Parathyroid adenoma (tissue), 2 donors: ENCODE measurements at regions not wholly inside any gene's neighbourhood (a gene's known extent, or its start where the extent isn't known, plus 50 kb on each side); places are given as distances from the start of the nearest gene placed in this dataset.

Source experiments
- H2AFZ ChIP-seq: fragments of 300-600 bp; sonication (generic); one replicate; pipeline ENCODE4 v1.7.0; 2017; ENCODE audit warnings: antibody characterized with exemption, mild to moderate bottlenecking
- H3K27ac ChIP-seq: fragments of 300-600 bp; sonication (generic); one replicate; pipeline ENCODE4 v1.7.0; 2017
- H3K27me3 ChIP-seq: fragments of 300-600 bp; sonication (generic); one replicate; pipeline ENCODE4 v1.7.0; 2017; ENCODE audit warnings: low read length; ENCODE audit not compliant: control insufficient read depth, insufficient read depth
- H3K36me3 ChIP-seq: fragments of 300-600 bp; sonication (generic); one replicate; pipeline ENCODE4 v1.7.0; 2017; ENCODE audit warnings: low read length; ENCODE audit not compliant: control insufficient read depth, insufficient read depth
- H3K4me1 ChIP-seq: fragments of 300-600 bp; sonication (generic); one replicate; pipeline ENCODE4 v1.7.0; 2017; ENCODE audit warnings: control low read depth
- H3K4me2 ChIP-seq: fragments of 300-600 bp; sonication (generic); one replicate; pipeline ENCODE4 v1.7.0; 2017; ENCODE audit warnings: low read length
- H3K4me3 ChIP-seq: fragments of 300-600 bp; sonication (generic); one replicate; pipeline ENCODE4 v1.7.0; 2017; ENCODE audit warnings: low read depth, low read length
- H3K79me2 ChIP-seq: fragments of 300-600 bp; sonication (generic); one replicate; pipeline ENCODE4 v1.7.0; 2017; ENCODE audit warnings: control low read depth
- H3K9ac ChIP-seq: fragments of 300-600 bp; sonication (generic); one replicate; pipeline ENCODE4 v1.7.0; 2017; ENCODE audit warnings: mild to moderate bottlenecking
- H3K9me3 ChIP-seq: fragments of 300-600 bp; sonication (generic); one replicate; pipeline ENCODE4 v1.7.0; 2017; ENCODE audit warnings: low read length; ENCODE audit not compliant: control insufficient read depth
- CTCF ChIP-seq: fragments of 300-600 bp; sonication (generic); IDR thresholded peaks from one replicate; pipeline ENCODE4 v1.7.0; 2017; ENCODE audit warnings: antibody characterized with exemption, mild to moderate bottlenecking
- donor health status: primary hyperparathyroidism.

GRCh38 chr18:71939483-71939882 lies 604.7 kb downstream of the CBLN2 start:
- H3K27ac ChIP-seq, result no peak overlapping the region
- TF ChIP-seq CTCF, result no peak

GRCh38 chr18:71936744-71937143 lies 607.4 kb downstream of the CBLN2 start:
- Histone ChIP-seq H3K4me2 (no peak overlapping the region), H3K36me3 (no peaks in the 10 kb centered on the region), H3K27ac (no peak overlapping the region), H3K4me1 (no peaks in the 10 kb centered on the region), H3K9me3 (no peaks in the 10 kb centered on the region), H3K27me3 (no peaks in the 10 kb centered on the region), H3K4me3 (no peak overlapping the region), H2AFZ (no peak overlapping the region), H3K9ac (no peak overlapping the region), H3K79me2 (no peaks in the 10 kb centered on the region)
- TF ChIP-seq CTCF, result no peak

More at GRCh38 chr18:71939483-71939882, 604.7 kb downstream of the CBLN2 start:
- H3K27me3 ChIP-seq, result no peaks in the 10 kb centered on the region
- H3K36me3 ChIP-seq, result no peaks in the 10 kb centered on the region
- no peak overlapping the region for H3K4me3 ChIP-seq
- H2AFZ ChIP-seq, result no peak overlapping the region
- no peaks in the 10 kb centered on the region for H3K79me2 ChIP-seq
- H3K4me2 ChIP-seq, result no peak overlapping the region
- H3K9me3 ChIP-seq, result no peaks in the 10 kb centered on the region
- no peak overlapping the region for H3K9ac ChIP-seq
- H3K4me1 ChIP-seq, result no peaks in the 10 kb centered on the region

GRCh38 chr18:71919211-71919610 lies 624.9 kb downstream of the CBLN2 start:
- no peaks in the 10 kb centered on the region for H3K4me1 ChIP-seq
- H3K4me3 ChIP-seq, result no peak overlapping the region
- H3K4me2 ChIP-seq, result no peak overlapping the region
- no peaks in the 10 kb centered on the region for H3K27me3 ChIP-seq
- no peaks in the 10 kb centered on the region for H3K9me3 ChIP-seq
- H3K27ac ChIP-seq, result no peak overlapping the region
- no peak overlapping the region for H3K9ac ChIP-seq
- H3K36me3 ChIP-seq, result peaks cover 3% of the 10 kb centered on the region
- no peak overlapping the region for H2AFZ ChIP-seq
- H3K79me2 ChIP-seq, result no peaks in the 10 kb centered on the region
- TF ChIP-seq CTCF, result no peak

- no peaks in the 10 kb centered on the region for H3K36me3 ChIP-seq
- H3K4me1 ChIP-seq, result no peaks in the 10 kb centered on the region
- no peak overlapping the region for H3K4me2 ChIP-seq
- no peaks in the 10 kb centered on the region for H3K27me3 ChIP-seq
- no peak overlapping the region for H3K4me3 ChIP-seq
- H3K9me3 ChIP-seq, result no peaks in the 10 kb centered on the region
- no peak overlapping the region for H3K27ac ChIP-seq
- no peak for TF ChIP-seq CTCF
- no peaks in the 10 kb centered on the region for H3K79me2 ChIP-seq
- no peak overlapping the region for H3K9ac ChIP-seq
- H2AFZ ChIP-seq, result no peak overlapping the region
These were observed 630.5 kb downstream of the CBLN2 start for GRCh38 chr18:71913641-71914040.

- Histone ChIP-seq H3K27me3 (no peaks in the 10 kb centered on the region), H3K4me2 (no peak overlapping the region), H3K9ac (no peak overlapping the region), H3K4me1 (no peaks in the 10 kb centered on the region), H2AFZ (no peak overlapping the region), H3K27ac (no peak overlapping the region), H3K79me2 (no peaks in the 10 kb centered on the region), H3K4me3 (no peak overlapping the region), H3K9me3 (no peaks in the 10 kb centered on the region), H3K36me3 (no peaks in the 10 kb centered on the region)
- TF ChIP-seq CTCF, result no peak
These were observed 641.7 kb downstream of the CBLN2 start for GRCh38 chr18:71902482-71902881.
